ENCODE measurements at regions not wholly inside any gene's neighbourhood (a gene's known extent, or its start where the extent isn't known, plus 50 kb on each side); places are given as distances from the start of the nearest gene placed in this dataset.

- no peak overlapping the region for H3K27ac ChIP-seq (ENCODE audit: low read depth, low read length)
- H3K9ac ChIP-seq (ENCODE audit: low read length), result no peak overlapping the region
- H3K27me3 ChIP-seq (ENCODE audit: control insufficient read depth, insufficient read depth, low read length), result no peaks in the 10 kb centered on the region
- no peaks in the 10 kb centered on the region for H3K9me3 ChIP-seq (ENCODE audit: control insufficient read depth, insufficient read depth, low read depth, low read length)
- H3K36me3 ChIP-seq (ENCODE audit: control insufficient read depth, insufficient read depth, low read length), result no peaks in the 10 kb centered on the region
- no peaks in the 10 kb centered on the region for H3K4me1 ChIP-seq (ENCODE audit: control insufficient read depth, insufficient read depth, low read length)
- H3K4me3 ChIP-seq (ENCODE audit: low read depth, low read length), result no peak overlapping the region
These were observed 203.6 kb upstream of the SLC35G4 start for GRCh38 chr18:11405804-11406203.

- no peaks in the 10 kb centered on the region for H3K4me1 ChIP-seq (ENCODE audit: control insufficient read depth, insufficient read depth, low read length)
These were observed 208.7 kb upstream of the SLC35G4 start for GRCh38 chr18:11400703-11401102.

GRCh38 chr18:11398625-11399024 lies 210.8 kb upstream of the SLC35G4 start:
- no peak overlapping the region for H3K27ac ChIP-seq (ENCODE audit: low read depth, low read length)
- H3K9ac ChIP-seq (ENCODE audit: low read length), result no peak overlapping the region
- no peaks in the 10 kb centered on the region for H3K27me3 ChIP-seq (ENCODE audit: control insufficient read depth, insufficient read depth, low read length)
- H3K9me3 ChIP-seq (ENCODE audit: control insufficient read depth, insufficient read depth, low read depth, low read length), result no peaks in the 10 kb centered on the region
- no peaks in the 10 kb centered on the region for H3K36me3 ChIP-seq (ENCODE audit: control insufficient read depth, insufficient read depth, low read length)
- no peak overlapping the region for H3K4me3 ChIP-seq (ENCODE audit: low read depth, low read length)
- H3K4me1 ChIP-seq (ENCODE audit: control insufficient read depth, insufficient read depth, low read length), result peaks cover 1% of the 10 kb centered on the region; the same call in 1 of the 2 replicates

More at GRCh38 chr18:11400703-11401102, 208.7 kb upstream of the SLC35G4 start:
- Histone ChIP-seq H3K27me3 (ENCODE audit: control insufficient read depth, insufficient read depth, low read length) (no peaks in the 10 kb centered on the region), H3K9ac (ENCODE audit: low read length) (no peak overlapping the region), H3K27ac (ENCODE audit: low read depth, low read length) (no peak overlapping the region), H3K36me3 (ENCODE audit: control insufficient read depth, insufficient read depth, low read length) (no peaks in the 10 kb centered on the region), H3K9me3 (ENCODE audit: control insufficient read depth, insufficient read depth, low read depth, low read length) (no peaks in the 10 kb centered on the region), H3K4me3 (ENCODE audit: low read depth, low read length) (no peak overlapping the region)

DNA sequence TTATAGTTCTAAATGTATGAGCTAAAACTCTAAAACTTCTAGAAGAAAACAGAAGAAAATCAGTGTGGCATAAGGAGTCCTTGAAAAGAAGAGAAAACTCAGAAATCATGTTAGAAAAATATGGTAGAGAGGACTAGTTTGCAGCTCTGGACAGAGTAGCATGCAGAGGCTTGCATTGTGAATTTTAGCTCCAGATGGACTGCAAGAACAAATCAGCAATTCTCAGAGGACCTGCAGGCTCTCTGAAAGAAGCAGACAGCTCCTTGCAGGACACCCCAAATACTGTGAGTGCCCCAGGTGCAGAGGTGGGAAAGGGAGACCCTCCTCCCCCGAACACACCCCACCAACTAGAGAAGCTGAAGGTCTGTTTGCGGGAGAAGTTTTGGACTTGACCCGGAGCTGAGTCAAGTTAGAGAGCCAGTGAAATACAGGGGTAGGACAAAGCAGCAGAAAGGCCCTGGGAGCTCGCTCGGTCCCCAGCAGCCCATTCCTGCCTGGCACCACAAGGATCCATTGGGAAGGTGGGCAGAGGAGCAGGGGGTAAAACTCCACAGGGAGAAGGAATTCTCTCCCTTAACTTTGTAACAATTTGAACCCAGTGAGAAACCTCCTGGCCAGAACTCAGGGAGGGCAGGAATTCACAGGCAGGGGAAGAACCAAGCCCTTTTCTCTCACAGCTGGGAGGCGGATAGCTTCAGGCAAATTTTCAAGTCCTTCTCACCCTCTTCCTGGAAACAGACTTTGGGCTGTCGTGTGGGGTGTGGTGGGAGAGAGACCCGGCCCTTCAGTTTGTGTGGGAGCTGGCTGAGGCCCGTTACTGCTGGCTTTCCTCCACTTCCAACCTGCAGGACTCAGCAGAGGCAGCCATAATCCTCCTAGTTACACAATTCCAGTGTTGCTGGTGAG lies 216.2 kb upstream of the SLC35G4 start:
- Histone ChIP-seq H3K9me3 (ENCODE audit: control insufficient read depth, insufficient read depth, low read depth, low read length) (no peaks in the 10 kb centered on the region), H3K4me3 (ENCODE audit: low read depth, low read length) (no peak overlapping the region), H3K27me3 (ENCODE audit: control insufficient read depth, insufficient read depth, low read length) (no peaks in the 10 kb centered on the region), H3K27ac (ENCODE audit: low read depth, low read length) (no peak overlapping the region), H3K9ac (ENCODE audit: low read length) (no peak overlapping the region), H3K4me1 (ENCODE audit: control insufficient read depth, insufficient read depth, low read length) (peaks cover 20% of the 10 kb centered on the region), H3K36me3 (ENCODE audit: control insufficient read depth, insufficient read depth, low read length) (no peaks in the 10 kb centered on the region)

GRCh38 chr18:11392292-11392691 lies 217.1 kb upstream of the SLC35G4 start:
- Histone ChIP-seq H3K36me3 (ENCODE audit: control insufficient read depth, insufficient read depth, low read length) (no peaks in the 10 kb centered on the region), H3K9me3 (ENCODE audit: control insufficient read depth, insufficient read depth, low read depth, low read length) (no peaks in the 10 kb centered on the region), H3K9ac (ENCODE audit: low read length) (no peak overlapping the region), H3K4me1 (ENCODE audit: control insufficient read depth, insufficient read depth, low read length) (peaks cover 20% of the 10 kb centered on the region), H3K27me3 (ENCODE audit: control insufficient read depth, insufficient read depth, low read length) (no peaks in the 10 kb centered on the region), H3K4me3 (ENCODE audit: low read depth, low read length) (no peak overlapping the region), H3K27ac (ENCODE audit: low read depth, low read length) (no peak overlapping the region)

GRCh38 chr18:11391661-11392060 lies 217.7 kb upstream of the SLC35G4 start:
- no peaks in the 10 kb centered on the region for H3K36me3 ChIP-seq (ENCODE audit: control insufficient read depth, insufficient read depth, low read length)
- H3K27me3 ChIP-seq (ENCODE audit: control insufficient read depth, insufficient read depth, low read length), result no peaks in the 10 kb centered on the region
- no peak overlapping the region for H3K27ac ChIP-seq (ENCODE audit: low read depth, low read length)
- peaks cover 20% of the 10 kb centered on the region for H3K4me1 ChIP-seq (ENCODE audit: control insufficient read depth, insufficient read depth, low read length)
- H3K4me3 ChIP-seq (ENCODE audit: low read depth, low read length), result no peak overlapping the region
- no peaks in the 10 kb centered on the region for H3K9me3 ChIP-seq (ENCODE audit: control insufficient read depth, insufficient read depth, low read depth, low read length)
- no peak overlapping the region for H3K9ac ChIP-seq (ENCODE audit: low read length)

DNA sequence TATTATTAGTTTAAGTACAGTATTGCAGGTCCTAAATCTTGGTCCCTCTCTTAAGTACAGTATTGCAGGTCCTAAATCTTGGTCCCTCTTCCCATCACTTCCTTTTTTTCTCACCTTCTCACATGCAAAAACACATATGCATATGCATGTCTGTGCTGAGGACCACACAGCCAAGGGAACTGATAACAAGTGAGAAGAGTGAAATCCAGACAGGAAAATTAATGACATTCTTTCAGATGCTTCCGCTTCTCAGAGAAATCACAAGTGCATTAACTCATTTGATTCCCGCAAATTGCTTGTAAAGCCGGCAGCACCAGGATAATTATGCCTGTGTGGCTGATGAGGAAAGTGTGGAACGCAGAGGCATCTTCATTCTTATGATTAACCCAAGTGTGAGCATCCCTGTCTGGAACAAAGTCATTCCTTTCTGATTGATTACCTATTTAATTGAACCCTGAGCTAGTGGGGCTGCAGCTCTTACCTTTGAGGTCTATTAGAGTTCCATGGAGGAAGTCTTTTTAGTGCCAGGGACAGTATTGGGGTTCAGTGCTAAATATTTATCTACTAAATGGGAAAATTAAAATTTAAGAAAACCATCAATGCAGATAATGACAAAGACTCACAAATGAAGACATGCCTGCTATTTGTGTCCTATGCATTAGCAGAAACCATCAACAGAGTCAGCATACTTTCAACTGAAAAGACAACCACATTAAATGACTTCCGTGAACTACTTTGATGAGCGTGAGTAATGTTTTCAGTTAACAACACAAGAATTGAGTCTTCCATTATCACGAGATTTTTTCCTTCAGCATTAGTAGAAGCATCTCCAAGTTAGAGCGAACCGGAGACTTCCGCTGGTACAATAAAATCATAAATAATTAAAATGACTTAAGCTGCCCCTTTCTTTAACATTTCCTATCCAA lies 220.4 kb upstream of the SLC35G4 start:
- Histone ChIP-seq H3K9me3 (ENCODE audit: control insufficient read depth, insufficient read depth, low read depth, low read length) (no peaks in the 10 kb centered on the region), H3K36me3 (ENCODE audit: control insufficient read depth, insufficient read depth, low read length) (no peaks in the 10 kb centered on the region), H3K4me1 (ENCODE audit: control insufficient read depth, insufficient read depth, low read length) (peaks cover 20% of the 10 kb centered on the region), H3K27me3 (ENCODE audit: control insufficient read depth, insufficient read depth, low read length) (no peaks in the 10 kb centered on the region), H3K4me3 (ENCODE audit: low read depth, low read length) (no peak overlapping the region), H3K9ac (ENCODE audit: low read length) (no peak overlapping the region), H3K27ac (ENCODE audit: low read depth, low read length) (no peak overlapping the region)

DNA sequence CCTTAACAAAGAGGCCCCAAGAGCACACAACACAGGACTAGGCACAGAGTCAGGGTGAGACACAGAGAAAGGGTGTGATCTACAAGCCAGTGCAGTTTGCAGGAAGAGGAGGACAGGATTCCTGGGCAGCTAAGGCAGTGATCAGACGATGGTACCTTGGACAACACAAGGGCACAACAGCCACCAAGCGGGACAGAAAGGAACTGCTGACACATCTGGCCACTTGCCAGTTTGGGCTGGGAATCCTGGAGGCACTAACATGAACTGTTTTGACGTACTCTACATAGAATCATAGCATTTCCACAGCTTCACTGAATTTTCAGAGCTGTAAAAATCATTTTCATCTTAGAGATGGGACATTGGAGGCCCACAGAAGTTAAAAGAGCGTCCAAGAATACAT lies 221.5 kb upstream of the SLC35G4 start:
- no peak overlapping the region for H3K4me3 ChIP-seq (ENCODE audit: low read depth, low read length)
- H3K36me3 ChIP-seq (ENCODE audit: control insufficient read depth, insufficient read depth, low read length), result no peaks in the 10 kb centered on the region
- H3K9ac ChIP-seq (ENCODE audit: low read length), result no peak overlapping the region
- H3K27me3 ChIP-seq (ENCODE audit: control insufficient read depth, insufficient read depth, low read length), result no peaks in the 10 kb centered on the region
- no peaks in the 10 kb centered on the region for H3K9me3 ChIP-seq (ENCODE audit: control insufficient read depth, insufficient read depth, low read depth, low read length)
- no peak overlapping the region for H3K27ac ChIP-seq (ENCODE audit: low read depth, low read length)
- peaks cover 12% of the 10 kb centered on the region for H3K4me1 ChIP-seq (ENCODE audit: control insufficient read depth, insufficient read depth, low read length)

DNA sequence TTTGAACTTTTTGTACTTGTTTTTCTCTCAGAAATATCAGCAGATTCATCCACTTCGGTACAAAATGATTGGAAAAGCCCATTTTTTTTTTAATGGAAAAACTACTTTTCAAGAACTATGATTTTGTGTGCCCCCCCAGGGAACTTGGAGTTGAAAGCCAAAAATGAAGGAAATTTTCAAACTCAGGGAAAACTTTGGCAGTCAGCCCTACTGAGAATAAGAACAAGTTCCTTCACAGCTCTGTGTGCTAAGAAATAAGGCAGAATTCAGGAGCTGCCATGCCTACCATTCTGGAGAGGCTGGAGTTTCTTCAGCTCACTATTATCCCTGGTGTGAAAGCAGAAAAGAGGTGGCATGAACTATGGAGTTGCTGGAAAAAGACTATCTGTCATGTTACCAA lies 226.0 kb upstream of the SLC35G4 start:
- H3K4me1 ChIP-seq (ENCODE audit: control insufficient read depth, insufficient read depth, low read length), result no peaks in the 10 kb centered on the region
- H3K36me3 ChIP-seq (ENCODE audit: control insufficient read depth, insufficient read depth, low read length), result no peaks in the 10 kb centered on the region
- no peaks in the 10 kb centered on the region for H3K27me3 ChIP-seq (ENCODE audit: control insufficient read depth, insufficient read depth, low read length)
- H3K9ac ChIP-seq (ENCODE audit: low read length), result no peak overlapping the region
- H3K9me3 ChIP-seq (ENCODE audit: control insufficient read depth, insufficient read depth, low read depth, low read length), result peaks cover 5% of the 10 kb centered on the region
- H3K4me3 ChIP-seq (ENCODE audit: low read depth, low read length), result no peak overlapping the region
- no peak overlapping the region for H3K27ac ChIP-seq (ENCODE audit: low read depth, low read length)

DNA sequence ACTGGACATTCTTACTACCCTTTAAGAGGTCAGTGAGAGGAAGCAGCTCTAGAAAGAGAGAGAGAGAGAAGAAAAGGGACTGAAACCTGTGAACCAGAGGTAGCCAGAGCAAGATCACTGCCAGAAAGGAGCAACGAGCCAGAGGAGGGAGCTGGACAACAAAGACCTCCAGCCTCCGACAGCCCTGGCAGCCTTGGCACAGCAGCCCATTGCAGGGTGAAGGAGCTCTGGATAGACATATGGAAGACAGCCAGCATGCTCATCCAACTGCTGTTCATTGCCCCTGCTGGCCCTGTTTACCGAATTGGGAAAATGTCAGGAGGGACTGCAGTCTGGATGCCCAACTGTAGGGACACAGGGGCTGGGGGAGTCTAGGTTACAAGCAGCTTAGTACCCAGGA lies 228.4 kb upstream of the SLC35G4 start:
- no peak overlapping the region for H3K9ac ChIP-seq (ENCODE audit: low read length)
- no peak overlapping the region for H3K27ac ChIP-seq (ENCODE audit: low read depth, low read length)
- H3K4me3 ChIP-seq (ENCODE audit: low read depth, low read length), result no peak overlapping the region
- H3K27me3 ChIP-seq (ENCODE audit: control insufficient read depth, insufficient read depth, low read length), result no peaks in the 10 kb centered on the region
- H3K4me1 ChIP-seq (ENCODE audit: control insufficient read depth, insufficient read depth, low read length), result no peaks in the 10 kb centered on the region
- no peaks in the 10 kb centered on the region for H3K36me3 ChIP-seq (ENCODE audit: control insufficient read depth, insufficient read depth, low read length)
- H3K9me3 ChIP-seq (ENCODE audit: control insufficient read depth, insufficient read depth, low read depth, low read length), result peaks cover 5% of the 10 kb centered on the region

DNA sequence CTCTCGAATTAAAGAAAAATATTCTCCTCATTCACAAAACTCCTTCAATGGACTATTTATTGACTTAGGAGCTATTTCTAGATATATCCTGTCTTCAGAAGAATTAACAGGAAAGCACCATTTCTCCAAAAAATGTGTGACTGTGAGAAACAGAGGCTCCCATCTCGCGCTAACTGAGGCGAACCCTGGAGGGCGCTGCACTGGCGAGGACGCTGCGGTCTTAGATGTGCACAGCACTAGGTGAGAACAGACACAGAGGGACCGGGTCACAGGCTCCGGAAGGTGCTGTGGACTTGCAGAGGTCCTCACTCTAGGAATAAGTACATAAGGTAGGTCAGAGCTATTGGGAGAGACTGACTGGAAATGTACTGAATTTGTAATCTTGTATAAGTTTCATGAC lies 229.7 kb upstream of the SLC35G4 start:
- Histone ChIP-seq H3K4me3 (ENCODE audit: low read depth, low read length) (no peak overlapping the region), H3K27ac (ENCODE audit: low read depth, low read length) (no peak overlapping the region), H3K36me3 (ENCODE audit: control insufficient read depth, insufficient read depth, low read length) (no peaks in the 10 kb centered on the region), H3K9ac (ENCODE audit: low read length) (no peak overlapping the region), H3K4me1 (ENCODE audit: control insufficient read depth, insufficient read depth, low read length) (no peaks in the 10 kb centered on the region), H3K9me3 (ENCODE audit: control insufficient read depth, insufficient read depth, low read depth, low read length) (peaks cover 5% of the 10 kb centered on the region), H3K27me3 (ENCODE audit: control insufficient read depth, insufficient read depth, low read length) (no peaks in the 10 kb centered on the region)
